CD4-positive, alpha-beta T cell (primary cell): ENCODE measurements at regions not wholly inside any gene's neighbourhood (a gene's known extent, or its start where the extent isn't known, plus 50 kb on each side); places are given as distances from the start of the nearest gene placed in this dataset.

Experiments used
- ATAC-seq: fragments of 200-7000 bp; cut with Tn5 transposase; one replicate; pipeline ENCODE4 v1.10.0; 2022; ENCODE audit warnings: mild to moderate bottlenecking; ENCODE audit not compliant: poor library complexity
- CTCF ChIA-PET: fragments of 350-600 bp; sonication (Branson Sonifier 250); formaldehyde crosslinking; loops from one replicate; lab custom pipeline; 2021; ENCODE audit warnings: antibody characterized with exemption, inconsistent platforms; lab: Charles Lee
- POLR2A ChIA-PET: fragments of 350-600 bp; sonication (Branson Sonifier 250); formaldehyde crosslinking; loops from one replicate; lab custom pipeline; 2021; ENCODE audit warnings: antibody characterized with exemption, inconsistent platforms; lab: Charles Lee
- DNase-seq, 14 experiments: peaks; one replicate each; pipeline ENCODE4 v3.0.0-alpha.2; 2013 to 2020; ENCODE audit warnings: mixed read lengths in 2 of 14
- H3K27ac ChIP-seq, 2 donors: one replicate each; pipeline versions ENCODE4 v1.5.1 to v1.7.0; 2013; ENCODE audit warnings: low read length in 2 of 2, low read depth in 1 of 2, mild to moderate bottlenecking in 1 of 2
- H3K27me3 ChIP-seq, 2 experiments: 1 replicate in 1 of 2; 2 replicates in 1 of 2; pipeline versions ENCODE4 v1.6.1 to v1.7.0; 2013; ENCODE audit warnings: low read length in 2 of 2, control low read depth in 1 of 2, mild to moderate bottlenecking in 1 of 2, moderate library complexity in 1 of 2; ENCODE audit not compliant: insufficient read depth in 2 of 2, control insufficient read depth in 1 of 2
- H3K36me3 ChIP-seq: one replicate; pipeline ENCODE4 v1.6.1; 2013; ENCODE audit warnings: low read length, control low read depth; ENCODE audit not compliant: insufficient read depth
- H3K4me1 ChIP-seq: one replicate; pipeline ENCODE4 v1.6.1; 2013; ENCODE audit warnings: low read length, control low read depth; ENCODE audit not compliant: insufficient read depth
- H3K4me3 ChIP-seq: one replicate; pipeline ENCODE4 v1.5.1; 2013; ENCODE audit warnings: mild to moderate bottlenecking, low read length, moderate library complexity
- H3K9me3 ChIP-seq, 2 experiments: 1 replicate in 1 of 2; 2 replicates in 1 of 2; pipeline versions ENCODE4 v1.6.1 to v1.7.0; 2013; ENCODE audit warnings: low read length in 2 of 2, mild to moderate bottlenecking in 2 of 2, control low read depth in 1 of 2, moderate library complexity in 1 of 2; ENCODE audit not compliant: control insufficient read depth in 1 of 2, insufficient read depth in 1 of 2
- H3K27ac Mint-ChIP-seq: one replicate; pipeline ENCODE4 v1.8.0; 2020; ENCODE audit warnings: mixed read lengths
- H3K27me3 Mint-ChIP-seq: one replicate; pipeline ENCODE4 v1.8.0; 2021; ENCODE audit warnings: mixed read lengths
- H3K36me3 Mint-ChIP-seq: one replicate; pipeline ENCODE4 v1.8.0; 2021; ENCODE audit warnings: low read depth, mixed read lengths
- H3K4me1 Mint-ChIP-seq: one replicate; pipeline ENCODE4 v1.8.0; 2021; ENCODE audit warnings: low read depth, mixed read lengths
- H3K4me3 Mint-ChIP-seq: one replicate; pipeline ENCODE4 v1.8.0; 2020; ENCODE audit warnings: mild to moderate bottlenecking, mixed read lengths
- H3K9me3 Mint-ChIP-seq: one replicate; pipeline ENCODE4 v1.8.0; 2020; ENCODE audit warnings: mixed read lengths
- intact Hi-C, 2 experiments: fragments of 100-400 bp; cut with DNase I in 1 of 2; cut with micrococcal nuclease in 1 of 2; formaldehyde crosslinking; loops; one replicate each; pipeline versions ENCODE4 v1.15.1 to v1.9.0; 2023 to 2025; cut with DNase I, micrococcal nuclease
- TF ChIP-seq, protein P1 (sequence below): fragments of 200-600 bp; IDR thresholded peaks from one replicate; pipeline ENCODE4 v1.8.0; 2022; ENCODE audit warnings: antibody characterized with exemption, mild to moderate bottlenecking

DNA sequence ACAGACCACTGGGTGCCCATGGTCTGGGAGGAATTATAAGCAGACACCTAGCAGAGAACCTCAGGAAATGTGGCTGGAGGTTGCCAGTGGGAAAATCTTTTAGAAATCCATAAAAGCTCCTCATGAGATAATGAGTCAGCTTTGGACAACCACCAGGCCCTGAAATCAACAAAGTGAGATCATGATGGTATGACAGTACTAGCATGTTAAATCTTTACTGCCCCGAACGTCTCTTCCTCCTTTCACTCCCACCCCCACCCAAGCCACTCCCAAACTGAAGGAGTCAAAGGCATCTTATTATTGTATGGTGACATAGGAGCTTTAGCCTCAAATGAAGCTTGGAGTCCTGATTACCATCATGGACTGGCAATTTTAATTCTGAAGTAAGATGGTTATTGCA, 240.0 kb downstream of the DIO2 start:
- Mint-ChIP-seq H3K36me3 (no peaks in the 10 kb centered on the region), H3K4me1 (no peaks in the 10 kb centered on the region), H3K4me3 (no peak overlapping the region), H3K27ac (no peak overlapping the region), H3K27me3 (no peaks in the 10 kb centered on the region), H3K9me3 (peaks cover 6% of the 10 kb centered on the region)
- H3K27me3 ChIP-seq = no peaks in the 10 kb centered on the region
- no peaks in the 10 kb centered on the region for H3K36me3 ChIP-seq
- TF ChIP-seq, protein P1, sequence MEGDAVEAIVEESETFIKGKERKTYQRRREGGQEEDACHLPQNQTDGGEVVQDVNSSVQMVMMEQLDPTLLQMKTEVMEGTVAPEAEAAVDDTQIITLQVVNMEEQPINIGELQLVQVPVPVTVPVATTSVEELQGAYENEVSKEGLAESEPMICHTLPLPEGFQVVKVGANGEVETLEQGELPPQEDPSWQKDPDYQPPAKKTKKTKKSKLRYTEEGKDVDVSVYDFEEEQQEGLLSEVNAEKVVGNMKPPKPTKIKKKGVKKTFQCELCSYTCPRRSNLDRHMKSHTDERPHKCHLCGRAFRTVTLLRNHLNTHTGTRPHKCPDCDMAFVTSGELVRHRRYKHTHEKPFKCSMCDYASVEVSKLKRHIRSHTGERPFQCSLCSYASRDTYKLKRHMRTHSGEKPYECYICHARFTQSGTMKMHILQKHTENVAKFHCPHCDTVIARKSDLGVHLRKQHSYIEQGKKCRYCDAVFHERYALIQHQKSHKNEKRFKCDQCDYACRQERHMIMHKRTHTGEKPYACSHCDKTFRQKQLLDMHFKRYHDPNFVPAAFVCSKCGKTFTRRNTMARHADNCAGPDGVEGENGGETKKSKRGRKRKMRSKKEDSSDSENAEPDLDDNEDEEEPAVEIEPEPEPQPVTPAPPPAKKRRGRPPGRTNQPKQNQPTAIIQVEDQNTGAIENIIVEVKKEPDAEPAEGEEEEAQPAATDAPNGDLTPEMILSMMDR = no peak
- no peaks in the 10 kb centered on the region for H3K4me1 ChIP-seq
- H3K4me3 ChIP-seq = no peak overlapping the region
- DNase-seq (no peak), ATAC-seq (no peak)
- no peak overlapping the region for H3K27ac ChIP-seq
- CTCF ChIA-PET = interaction anchor here (1.5 kb wide), 1 partner anchor 9 kb away, joined by 3 read pairs; no protein-coding TSS in a partner anchor
- no peaks in the 10 kb centered on the region for H3K9me3 ChIP-seq
- POLR2A ChIA-PET = no interaction called here
- intact Hi-C loops = no loop called here

DNA sequence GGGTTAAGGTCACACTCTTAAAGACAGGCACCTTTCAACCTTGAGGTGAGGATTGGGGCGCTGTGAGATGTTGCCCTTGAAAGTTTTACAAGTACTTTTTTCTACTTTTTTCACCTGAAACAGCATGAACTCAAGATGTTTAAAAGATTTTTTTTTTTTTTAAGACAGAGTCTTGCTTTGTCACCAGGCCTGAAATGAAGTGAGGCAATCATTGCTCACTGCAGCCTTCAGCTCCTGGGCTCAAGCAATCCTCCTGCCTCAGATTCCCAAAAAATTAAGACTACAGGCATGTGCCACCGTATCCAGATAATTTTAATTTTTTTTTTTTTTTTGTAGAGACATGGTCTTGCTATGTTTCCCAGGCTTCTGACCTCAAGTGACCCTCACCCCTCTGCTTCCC, 243.9 kb downstream of the DIO2 start:
- Mint-ChIP-seq H3K27me3 (no peaks in the 10 kb centered on the region), H3K4me3 (no peak overlapping the region), H3K9me3 (peaks cover 8% of the 10 kb centered on the region), H3K4me1 (no peaks in the 10 kb centered on the region), H3K36me3 (no peaks in the 10 kb centered on the region), H3K27ac (no peak overlapping the region)
- ChIA-PET POLR2A (no interaction called here), CTCF (no interaction called here)
- no peak overlapping the region for H3K4me3 ChIP-seq
- H3K4me1 ChIP-seq = no peaks in the 10 kb centered on the region
- intact Hi-C loops = no loop called here
- H3K27me3 ChIP-seq = no peaks in the 10 kb centered on the region
- no peak overlapping the region for H3K27ac ChIP-seq
- H3K36me3 ChIP-seq = no peaks in the 10 kb centered on the region
- TF ChIP-seq, protein P1 = no peak
- no peak for ATAC-seq
- no peak for DNase-seq
- no peaks in the 10 kb centered on the region for H3K9me3 ChIP-seq

DNA sequence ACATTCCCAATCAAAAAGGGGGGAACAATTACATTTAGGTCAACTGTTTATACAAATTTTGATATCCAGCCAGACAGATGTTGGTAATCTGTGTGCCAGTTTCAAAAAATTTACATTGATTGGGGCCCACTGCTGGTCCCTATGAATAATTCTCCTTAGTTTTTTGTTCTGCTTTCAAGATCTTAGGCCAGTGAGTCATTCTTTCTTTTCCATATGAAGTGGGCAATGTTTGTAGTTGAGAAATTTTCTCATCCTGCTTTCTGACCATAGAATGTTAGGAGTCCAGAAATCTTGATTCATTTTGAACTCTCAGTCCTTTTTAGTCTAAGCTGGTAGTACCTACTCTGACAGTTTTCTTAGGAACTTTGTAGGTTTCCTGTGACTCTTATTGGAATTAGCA, 244.3 kb downstream of the DIO2 start:
- TF ChIP-seq, protein P1 = no peak
- no peaks in the 10 kb centered on the region for H3K27me3 ChIP-seq
- DNase-seq = no peak
- H3K4me1 ChIP-seq = no peaks in the 10 kb centered on the region
- H3K4me1 Mint-ChIP-seq = no peaks in the 10 kb centered on the region
- ChIA-PET POLR2A (no interaction called here), CTCF (no interaction called here)
- peaks cover 12% of the 10 kb centered on the region for H3K9me3 Mint-ChIP-seq
- H3K4me3 ChIP-seq = no peak overlapping the region
- H3K36me3 ChIP-seq = no peaks in the 10 kb centered on the region
- no peak overlapping the region for H3K4me3 Mint-ChIP-seq
- no peak overlapping the region for H3K27ac ChIP-seq
- H3K27me3 Mint-ChIP-seq = no peaks in the 10 kb centered on the region
- no peak for ATAC-seq
- intact Hi-C loops = no loop called here
- H3K27ac Mint-ChIP-seq = no peak overlapping the region
- no peaks in the 10 kb centered on the region for H3K9me3 ChIP-seq
- no peaks in the 10 kb centered on the region for H3K36me3 Mint-ChIP-seq
